Activated naive CD4-positive, alpha-beta T cell treated with anti-CD3 and anti-CD28 coated beads, Interleukin-2, amount 10 ng/mL, durations not matched to agents 7 days and 5 days (primary cell): ENCODE measurements at regions not wholly inside any gene's neighbourhood (a gene's known extent, or its start where the extent isn't known, plus 50 kb on each side); places are given as distances from the start of the nearest gene placed in this dataset.

ENCODE experiments used
- CTCF ChIA-PET: fragments of 350-600 bp; sonication (Branson Sonifier 250); formaldehyde crosslinking; loops from one replicate; lab custom pipeline; 2021; ENCODE audit warnings: antibody characterized with exemption; lab: Charles Lee
- DNase-seq: peaks from one replicate; pipeline ENCODE4 v3.0.0-alpha.2; 2020
- H3K27ac Mint-ChIP-seq: one replicate; pipeline ENCODE4 v1.8.0; 2021; ENCODE audit warnings: mild to moderate bottlenecking, moderate library complexity, mixed read lengths
- H3K27me3 Mint-ChIP-seq: one replicate; pipeline ENCODE4 v1.8.0; 2021; ENCODE audit warnings: mild to moderate bottlenecking, mixed read lengths
- H3K36me3 Mint-ChIP-seq: one replicate; pipeline ENCODE4 v1.8.0; 2021; ENCODE audit warnings: mixed read lengths
- H3K4me1 Mint-ChIP-seq: one replicate; pipeline ENCODE4 v1.8.0; 2021; ENCODE audit warnings: mixed read lengths
- H3K4me3 Mint-ChIP-seq: one replicate; pipeline ENCODE4 v1.8.0; 2021; ENCODE audit warnings: mild to moderate bottlenecking, moderate library complexity, mixed read lengths
- H3K9me3 Mint-ChIP-seq: one replicate; pipeline ENCODE4 v1.8.0; 2021; ENCODE audit warnings: mixed read lengths

- H3K9me3 Mint-ChIP-seq: no peaks in the 10 kb centered on the region
- H3K27me3 Mint-ChIP-seq: no peaks in the 10 kb centered on the region
- H3K4me1 Mint-ChIP-seq: no peaks in the 10 kb centered on the region
- no peaks in the 10 kb centered on the region for H3K36me3 Mint-ChIP-seq
- no peak for DNase-seq
- CTCF ChIA-PET: no interaction called here
- H3K4me3 Mint-ChIP-seq: no peak overlapping the region
- H3K27ac Mint-ChIP-seq: no peak overlapping the region
Observed at GRCh38 chr1:96641282-96641681, 80.3 kb upstream of the PTBP2 start.

- Mint-ChIP-seq H3K4me1 (no peaks in the 10 kb centered on the region), H3K27me3 (no peaks in the 10 kb centered on the region), H3K27ac (no peak overlapping the region), H3K4me3 (no peak overlapping the region), H3K9me3 (no peaks in the 10 kb centered on the region), H3K36me3 (no peaks in the 10 kb centered on the region)
- DNase-seq: no peak
- CTCF ChIA-PET: no interaction called here
Observed at GRCh38 chr1:96643519-96643918, 78.1 kb upstream of the PTBP2 start.

GRCh38 chr1:96649301-96649700, 72.3 kb upstream of the PTBP2 start:
- no peak for DNase-seq
- Mint-ChIP-seq H3K9me3 (peaks cover 3% of the 10 kb centered on the region), H3K36me3 (no peaks in the 10 kb centered on the region), H3K4me1 (no peaks in the 10 kb centered on the region), H3K4me3 (no peak overlapping the region), H3K27me3 (no peaks in the 10 kb centered on the region), H3K27ac (no peak overlapping the region)
- CTCF ChIA-PET: no interaction called here

- DNase-seq: no peak
- CTCF ChIA-PET: no interaction called here
- no peaks in the 10 kb centered on the region for H3K4me1 Mint-ChIP-seq
- no peaks in the 10 kb centered on the region for H3K27me3 Mint-ChIP-seq
- no peaks in the 10 kb centered on the region for H3K36me3 Mint-ChIP-seq
- H3K4me3 Mint-ChIP-seq: no peak overlapping the region
- peaks cover 3% of the 10 kb centered on the region for H3K9me3 Mint-ChIP-seq
- H3K27ac Mint-ChIP-seq: no peak overlapping the region
Observed at GRCh38 chr1:96651517-96651916, 70.1 kb upstream of the PTBP2 start.

GRCh38 chr1:96660051-96660450, 61.5 kb upstream of the PTBP2 start:
- no peaks in the 10 kb centered on the region for H3K4me1 Mint-ChIP-seq
- CTCF ChIA-PET: no interaction called here
- no peak for DNase-seq
- H3K27ac Mint-ChIP-seq: no peak overlapping the region
- H3K27me3 Mint-ChIP-seq: no peaks in the 10 kb centered on the region
- H3K9me3 Mint-ChIP-seq: peaks cover 1% of the 10 kb centered on the region
- H3K4me3 Mint-ChIP-seq: no peak overlapping the region
- no peaks in the 10 kb centered on the region for H3K36me3 Mint-ChIP-seq

DNA sequence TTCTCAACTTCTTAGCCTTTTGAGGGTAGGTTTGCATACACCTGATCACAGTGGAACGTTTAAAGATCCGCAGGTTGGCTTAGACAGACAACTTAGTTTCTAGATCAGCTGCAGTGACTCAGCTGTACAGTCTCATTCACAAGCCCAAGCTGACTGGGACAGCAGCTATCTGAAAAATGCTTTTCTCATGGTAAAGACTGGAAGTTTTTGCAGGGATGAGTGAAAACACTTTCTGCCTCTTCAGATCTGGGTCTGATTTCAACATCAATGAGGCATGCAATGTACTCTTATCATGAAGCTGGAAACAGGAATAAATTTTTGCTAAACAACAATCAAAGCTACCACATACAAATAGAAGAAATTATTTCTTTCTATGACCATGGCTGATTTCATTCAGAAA, 61.1 kb upstream of the PTBP2 start:
- Mint-ChIP-seq H3K27me3 (no peaks in the 10 kb centered on the region), H3K4me3 (no peak overlapping the region), H3K36me3 (no peaks in the 10 kb centered on the region), H3K27ac (no peak overlapping the region), H3K9me3 (peaks cover 1% of the 10 kb centered on the region), H3K4me1 (no peaks in the 10 kb centered on the region)
- DNase-seq: no peak
- CTCF ChIA-PET: no interaction called here
